ENCODE measurements at regions not wholly inside any gene's neighbourhood (a gene's known extent, or its start where the extent isn't known, plus 50 kb on each side); places are given as distances from the start of the nearest gene placed in this dataset.

- Histone ChIP-seq H3K27ac (ENCODE audit: low read depth, low read length) (no peak overlapping the region), H3K9ac (ENCODE audit: low read length) (no peak overlapping the region), H3K79me2 (ENCODE audit: insufficient read depth, low read length) (no peaks in the 10 kb centered on the region), H2AFZ (ENCODE audit: low read depth, low read length, severe bottlenecking) (no peak overlapping the region), H3K27me3 (ENCODE audit: low read length) (no peaks in the 10 kb centered on the region), H3F3A (ENCODE audit: insufficient read depth) (no peaks in the 10 kb centered on the region), H3K9me3 (ENCODE audit: insufficient read depth, low read length) (no peaks in the 10 kb centered on the region), H3K36me3 (ENCODE audit: low read length) (no peaks in the 10 kb centered on the region), H4K20me1 (ENCODE audit: low read depth, low read length) (no peaks in the 10 kb centered on the region), H3K9me2 (replicated peaks; ENCODE audit: insufficient read depth, low read length) (no peaks in the 10 kb centered on the region), H3K4me3 (ENCODE audit: insufficient read depth, low read length, poor library complexity, severe bottlenecking) (no peak overlapping the region), H3K4me2 (ENCODE audit: low read depth, low read length, poor library complexity, severe bottlenecking) (no peak overlapping the region)
- no peak for TF ChIP-seq EZH2phosphoT487 (conservative IDR thresholded peaks at IDR 0.05; ENCODE audit: low read length)
- TF ChIP-seq CTCF (IDR thresholded peaks at IDR 0.05; ENCODE audit: insufficient read depth, low read length, poor library complexity, severe bottlenecking) = no peak
Measured at GRCh38 chr15:91622235-91622634, 231.3 kb upstream of the SLCO3A1 start.

DNA sequence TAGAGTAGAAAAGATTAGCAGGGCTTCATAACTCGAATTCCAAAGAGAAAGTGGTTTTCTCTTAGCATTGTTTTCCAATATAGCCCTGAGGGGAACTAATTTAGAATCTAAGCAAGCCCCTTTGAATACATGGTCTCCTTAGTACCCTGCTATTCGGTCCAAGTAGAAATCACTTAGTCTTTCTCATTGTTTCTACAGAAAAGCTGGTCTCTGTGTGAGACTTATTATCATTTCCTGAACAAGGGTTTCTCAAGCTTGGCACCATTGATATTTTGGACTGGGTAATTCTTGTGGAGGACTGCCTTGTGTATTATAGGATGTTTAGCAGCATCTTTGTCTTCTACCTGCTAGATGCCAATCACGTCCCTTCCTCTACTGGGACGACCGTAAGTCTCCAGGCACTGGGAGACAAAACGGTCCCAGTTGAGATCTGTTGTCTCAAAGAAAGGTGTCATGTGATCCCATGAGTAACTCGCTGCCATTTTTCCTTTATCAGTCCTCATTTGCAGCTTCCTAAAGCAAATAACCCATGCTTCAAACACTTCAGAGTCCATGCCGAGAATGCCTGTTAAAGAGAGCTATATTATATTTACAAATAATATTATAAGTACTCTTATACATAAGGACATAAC lies 230.7 kb upstream of the SLCO3A1 start:
- no peak overlapping the region for H2AFZ ChIP-seq (ENCODE audit: low read depth, low read length, severe bottlenecking)
- no peaks in the 10 kb centered on the region for H4K20me1 ChIP-seq (ENCODE audit: low read depth, low read length)
- no peaks in the 10 kb centered on the region for H3K9me3 ChIP-seq (ENCODE audit: insufficient read depth, low read length)

DNA sequence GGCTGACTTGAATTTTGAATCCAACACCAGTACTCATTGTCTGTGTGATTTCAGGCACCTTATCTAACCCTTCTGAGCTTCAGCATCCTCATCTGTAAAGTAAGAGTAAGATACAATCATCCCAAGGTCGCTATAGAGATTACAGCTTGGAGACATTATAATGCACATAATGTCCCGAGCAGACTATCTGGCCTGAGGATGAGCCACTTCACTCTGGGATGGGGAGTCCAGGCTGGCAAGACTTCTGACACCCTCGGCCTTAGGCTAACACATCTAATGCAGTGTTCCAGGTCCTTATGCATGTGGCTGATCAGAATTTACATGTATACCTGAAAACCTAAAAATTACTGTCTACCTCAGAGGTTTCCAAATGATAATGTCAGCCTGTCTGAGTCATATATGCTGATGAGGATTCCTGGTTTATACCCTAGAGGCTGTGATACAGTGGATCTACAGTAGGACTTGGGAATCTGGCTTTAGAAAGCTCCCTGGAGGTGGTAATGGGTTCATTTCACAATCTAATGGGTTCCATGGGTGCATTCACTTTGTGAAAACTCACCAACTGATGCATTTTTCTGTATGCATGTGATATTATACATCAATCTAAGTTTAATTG lies 229.0 kb upstream of the SLCO3A1 start:
- TF ChIP-seq CTCF (IDR thresholded peaks at IDR 0.05; ENCODE audit: insufficient read depth, low read length, poor library complexity, severe bottlenecking) (no peak), EZH2phosphoT487 (conservative IDR thresholded peaks at IDR 0.05; ENCODE audit: low read length) (no peak)
- H3K4me3 ChIP-seq (ENCODE audit: insufficient read depth, low read length, poor library complexity, severe bottlenecking) = no peak overlapping the region
- H3K9me3 ChIP-seq (ENCODE audit: insufficient read depth, low read length) = no peaks in the 10 kb centered on the region
- H2AFZ ChIP-seq (ENCODE audit: low read depth, low read length, severe bottlenecking) = no peak overlapping the region
- no peak overlapping the region for H3K4me2 ChIP-seq (ENCODE audit: low read depth, low read length, poor library complexity, severe bottlenecking)
- H3K9ac ChIP-seq (ENCODE audit: low read length) = no peak overlapping the region
- no peak overlapping the region for H3K27ac ChIP-seq (ENCODE audit: low read depth, low read length)
- no peaks in the 10 kb centered on the region for H4K20me1 ChIP-seq (ENCODE audit: low read depth, low read length)
- H3K36me3 ChIP-seq (ENCODE audit: low read length) = no peaks in the 10 kb centered on the region
- no peaks in the 10 kb centered on the region for H3K9me2 ChIP-seq (replicated peaks; ENCODE audit: insufficient read depth, low read length)
- H3K79me2 ChIP-seq (ENCODE audit: insufficient read depth, low read length) = no peaks in the 10 kb centered on the region
- no peaks in the 10 kb centered on the region for H3F3A ChIP-seq (ENCODE audit: insufficient read depth)
- no peaks in the 10 kb centered on the region for H3K27me3 ChIP-seq (ENCODE audit: low read length)

More for the DNA sequence above, 230.7 kb upstream of the SLCO3A1 start:
- TF ChIP-seq EZH2phosphoT487 (conservative IDR thresholded peaks at IDR 0.05; ENCODE audit: low read length) (no peak), CTCF (IDR thresholded peaks at IDR 0.05; ENCODE audit: insufficient read depth, low read length, poor library complexity, severe bottlenecking) (no peak)
- Histone ChIP-seq H3F3A (ENCODE audit: insufficient read depth) (no peaks in the 10 kb centered on the region), H3K4me3 (ENCODE audit: insufficient read depth, low read length, poor library complexity, severe bottlenecking) (no peak overlapping the region), H3K9ac (ENCODE audit: low read length) (no peak overlapping the region), H3K27me3 (ENCODE audit: low read length) (no peaks in the 10 kb centered on the region), H3K36me3 (ENCODE audit: low read length) (no peaks in the 10 kb centered on the region), H3K79me2 (ENCODE audit: insufficient read depth, low read length) (no peaks in the 10 kb centered on the region), H3K27ac (ENCODE audit: low read depth, low read length) (no peak overlapping the region), H3K4me2 (ENCODE audit: low read depth, low read length, poor library complexity, severe bottlenecking) (no peak overlapping the region), H3K9me2 (replicated peaks; ENCODE audit: insufficient read depth, low read length) (no peaks in the 10 kb centered on the region)

All from SU-DHL-6 (cell line).